ENCODE measurements at regions not wholly inside any gene's neighbourhood (a gene's known extent, or its start where the extent isn't known, plus 50 kb on each side); places are given as distances from the start of the nearest gene placed in this dataset.

- H3K4me3 ChIP-seq = no peak overlapping the region
- intact Hi-C loops (cut with DNase I) = no loop called here
- WGBS, 2 donors = 95% methylated on average over 2 of the region's 2 CpGs
These were observed 528.7 kb upstream of the TGFBR2 start for GRCh38 chr3:30077746-30078145.

GRCh38 chr3:30078736-30079135 is 527.7 kb upstream of the TGFBR2 start:
- intact Hi-C loops (cut with DNase I) = no loop called here
- no peak for TF ChIP-seq POLR2A (IDR thresholded peaks at IDR 0.05)
- no peak for TF ChIP-seq POLR2AphosphoS5 (IDR thresholded peaks at IDR 0.05)
- TF ChIP-seq EP300 (IDR thresholded peaks at IDR 0.05) = no peak
- TF ChIP-seq CTCF (IDR thresholded peaks at IDR 0.05) = no peak
- WGBS, 2 donors = 10 to 66% methylated on average over 2 of the region's 2 CpGs

More at GRCh38 chr3:30077746-30078145, 528.7 kb upstream of the TGFBR2 start:
- H3K27me3 ChIP-seq = no peaks in the 10 kb centered on the region
- no peak for DNase-seq
- H3K9me3 ChIP-seq = peaks cover 0 to 3% (median 2%) of the 10 kb centered on the region in 4 donors
- TF ChIP-seq POLR2AphosphoS5 (IDR thresholded peaks at IDR 0.05) (no peak), CTCF (IDR thresholded peaks at IDR 0.05) (no peak), EP300 (IDR thresholded peaks at IDR 0.05) (no peak), POLR2A (IDR thresholded peaks at IDR 0.05) (no peak)
- H3K36me3 ChIP-seq = no peaks in the 10 kb centered on the region
- H3K4me1 ChIP-seq = no peaks in the 10 kb centered on the region
- H3K27ac ChIP-seq = no peak overlapping the region

GRCh38 chr3:30081904-30082303 is 524.5 kb upstream of the TGFBR2 start:
- no peak for DNase-seq
- H3K9me3 ChIP-seq = peaks cover 0 to 3% (median 0%) of the 10 kb centered on the region in 4 donors
- H3K36me3 ChIP-seq = no peaks in the 10 kb centered on the region
- no peaks in the 10 kb centered on the region for H3K4me1 ChIP-seq
- WGBS, 2 donors = 22 to 69% methylated on average over 3 of the region's 3 CpGs
- H3K27ac ChIP-seq = no peak overlapping the region
- H3K27me3 ChIP-seq = no peaks in the 10 kb centered on the region
- intact Hi-C loops (cut with DNase I) = no loop called here
- TF ChIP-seq CTCF (IDR thresholded peaks at IDR 0.05) = no peak
- TF ChIP-seq EP300 (IDR thresholded peaks at IDR 0.05) = no peak
- no peak for TF ChIP-seq POLR2AphosphoS5 (IDR thresholded peaks at IDR 0.05)
- TF ChIP-seq POLR2A (IDR thresholded peaks at IDR 0.05) = no peak
- H3K4me3 ChIP-seq = no peak overlapping the region

More at GRCh38 chr3:30078736-30079135, 527.7 kb upstream of the TGFBR2 start:
- no peaks in the 10 kb centered on the region for H3K27me3 ChIP-seq
- H3K36me3 ChIP-seq = no peaks in the 10 kb centered on the region
- H3K4me3 ChIP-seq = no peak overlapping the region
- no peak overlapping the region for H3K27ac ChIP-seq
- no peaks in the 10 kb centered on the region for H3K4me1 ChIP-seq
- DNase-seq = no peak
- peaks cover 0 to 3% (median 2%) of the 10 kb centered on the region in 4 donors for H3K9me3 ChIP-seq

- no peaks in the 10 kb centered on the region for H3K9me3 ChIP-seq
- H3K4me1 ChIP-seq = no peaks in the 10 kb centered on the region
- TF ChIP-seq CTCF (IDR thresholded peaks at IDR 0.05) (no peak), EP300 (IDR thresholded peaks at IDR 0.05) (no peak), POLR2A (IDR thresholded peaks at IDR 0.05) (no peak)
- no peaks in the 10 kb centered on the region for H3K36me3 ChIP-seq
- no peak overlapping the region for H3K4me3 ChIP-seq
- 91 to 93% methylated on average over 7 of the region's 7 CpGs for WGBS, 2 donors
- no peaks in the 10 kb centered on the region for H3K27me3 ChIP-seq
- DNase-seq = no peak
- intact Hi-C loops (cut with DNase I) = no loop called here
- H3K27ac ChIP-seq = no peak overlapping the region
These were observed 523.7 kb upstream of the TGFBR2 start for GRCh38 chr3:30082652-30083051.

DNA sequence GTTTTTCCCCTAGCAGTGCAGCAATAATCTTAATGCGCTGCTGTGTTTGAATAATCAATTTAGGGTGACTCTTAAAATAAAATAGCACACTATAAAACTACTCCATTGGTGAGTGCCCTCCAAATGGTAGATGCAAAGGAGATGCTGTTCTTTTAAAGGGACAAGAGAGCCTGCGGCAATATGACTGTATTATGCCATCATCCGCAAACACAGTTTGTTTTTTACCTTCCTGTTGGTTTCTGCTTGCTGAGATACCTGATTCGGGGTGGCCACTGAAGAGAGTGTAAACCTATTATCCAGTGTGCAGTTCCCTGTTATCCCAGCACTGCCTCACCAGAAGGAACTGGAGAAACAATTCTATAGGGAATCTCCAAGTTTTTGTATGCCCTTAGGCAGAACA is 523.1 kb upstream of the TGFBR2 start:
- DNase-seq = no peak
- H3K4me1 ChIP-seq = no peaks in the 10 kb centered on the region
- intact Hi-C loops (cut with DNase I) = no loop called here
- H3K27ac ChIP-seq = no peak overlapping the region
- no peaks in the 10 kb centered on the region for H3K36me3 ChIP-seq
- H3K4me3 ChIP-seq = no peak overlapping the region
- H3K27me3 ChIP-seq = no peaks in the 10 kb centered on the region
- WGBS, 2 donors = 91 to 92% methylated on average over 4 of the region's 4 CpGs
- no peak for TF ChIP-seq CTCF (IDR thresholded peaks at IDR 0.05)
- no peak for TF ChIP-seq POLR2A (IDR thresholded peaks at IDR 0.05)
- no peak for TF ChIP-seq POLR2AphosphoS5 (IDR thresholded peaks at IDR 0.05)
- no peak for TF ChIP-seq EP300 (IDR thresholded peaks at IDR 0.05)
- no peaks in the 10 kb centered on the region for H3K9me3 ChIP-seq

Measured in sigmoid colon (tissue), 6 donors.